NCI-H748 (cell line): ENCODE measurements at regions not wholly inside any gene's neighbourhood (a gene's known extent, or its start where the extent isn't known, plus 50 kb on each side); places are given as distances from the start of the nearest gene placed in this dataset.

Source experiments
- DNase-seq: peaks from one replicate; lab custom pipeline; 2025; ENCODE audit not compliant: unreplicated experiment; lab: John Stamatoyannopoulos, UW

DNA sequence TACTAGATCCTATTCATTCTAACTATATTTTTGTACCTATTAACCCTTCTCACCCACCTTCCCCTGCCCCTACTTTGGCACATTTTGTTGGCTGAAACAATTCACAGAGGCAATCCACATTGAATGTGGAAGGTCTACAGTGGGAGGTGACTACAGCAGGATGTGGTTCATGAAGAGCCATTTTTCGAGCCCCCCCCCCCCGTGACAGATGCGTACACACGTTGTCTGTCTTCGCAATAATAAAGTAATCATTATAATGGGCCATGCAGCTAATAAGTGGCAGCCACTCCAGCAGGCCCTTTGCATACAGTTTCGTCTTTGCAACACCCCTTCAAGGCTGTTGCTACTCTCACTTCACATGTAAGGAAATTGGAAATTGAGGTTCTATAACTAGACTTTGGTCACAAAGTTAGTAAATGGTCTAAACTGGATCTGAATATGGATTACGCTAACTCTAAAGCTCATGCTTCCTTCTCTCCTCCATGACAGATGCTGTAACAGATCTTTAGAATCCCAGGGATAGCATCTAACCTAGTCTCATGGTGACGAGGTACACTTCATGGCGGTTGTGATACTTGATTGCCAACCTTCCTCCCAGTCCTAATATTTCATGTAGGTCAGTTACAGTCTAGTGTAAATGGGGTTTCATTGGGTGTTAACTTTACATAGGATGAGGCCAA is 176.8 kb downstream of the MYCN start:
- no peak for DNase-seq

DNA sequence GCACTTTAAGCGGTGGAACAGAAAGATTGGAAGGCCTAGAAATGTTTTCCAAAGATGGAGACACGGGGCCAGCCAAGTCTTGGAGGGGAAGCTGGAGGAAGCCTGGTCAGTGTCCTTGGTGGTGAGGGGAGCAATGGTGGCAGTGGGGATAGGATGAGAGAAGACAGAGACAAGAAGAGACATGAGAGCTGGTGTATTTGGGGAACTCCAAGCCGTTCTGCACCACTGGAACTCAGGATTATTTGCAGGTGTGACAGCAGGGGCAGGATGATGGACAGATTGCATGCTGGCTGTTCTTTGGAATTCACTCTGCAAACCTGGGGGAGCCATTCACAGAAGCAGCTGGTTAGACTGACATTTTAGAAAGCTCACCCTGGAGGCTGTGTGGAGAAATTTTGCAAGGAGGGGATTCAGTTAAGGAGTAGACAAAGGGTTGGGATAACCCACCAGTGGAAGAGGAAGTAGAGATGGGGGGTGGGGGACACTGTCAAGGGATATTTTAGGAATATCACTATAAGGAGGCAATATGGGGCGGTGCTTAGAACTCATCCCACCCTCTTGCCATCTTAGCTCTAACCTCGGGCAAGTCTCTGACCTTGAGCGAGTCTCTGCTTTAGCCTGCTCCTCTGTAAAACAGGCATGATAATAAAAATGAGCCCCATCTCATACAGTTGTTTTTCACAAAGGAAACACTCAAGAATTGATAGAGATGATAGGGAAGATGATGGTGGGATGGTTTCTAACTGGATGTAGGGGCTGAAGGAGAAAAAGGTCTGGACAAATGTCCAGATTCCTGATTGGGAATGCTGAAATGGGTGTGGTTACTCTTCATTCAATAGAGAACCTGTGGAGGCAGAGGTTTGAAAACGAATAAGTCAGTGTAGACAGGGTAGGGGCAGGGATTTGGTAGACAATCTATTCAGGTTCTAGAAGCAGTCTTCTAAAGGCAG is 175.8 kb downstream of the MYCN start:
- DNase-seq = no peak

DNA sequence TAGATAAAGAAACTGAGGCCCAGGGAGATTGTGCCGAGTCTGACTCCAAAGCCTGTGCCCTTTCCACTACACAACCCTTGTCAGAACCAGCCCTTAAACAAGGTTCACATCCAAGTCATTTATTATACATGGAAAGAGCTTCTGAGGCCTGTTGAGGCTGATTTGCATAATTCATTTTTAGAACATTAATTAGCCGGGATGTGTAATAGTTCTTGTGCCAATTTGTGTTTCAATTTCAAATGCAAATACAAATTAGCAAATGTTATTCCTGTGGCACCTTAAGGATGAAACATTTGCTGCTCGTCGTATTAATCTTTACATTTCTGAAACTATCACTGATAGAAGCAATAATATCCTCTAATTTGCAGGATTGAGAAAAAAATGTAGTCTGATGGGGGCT is 174.9 kb downstream of the MYCN start:
- DNase-seq = no peak

DNA sequence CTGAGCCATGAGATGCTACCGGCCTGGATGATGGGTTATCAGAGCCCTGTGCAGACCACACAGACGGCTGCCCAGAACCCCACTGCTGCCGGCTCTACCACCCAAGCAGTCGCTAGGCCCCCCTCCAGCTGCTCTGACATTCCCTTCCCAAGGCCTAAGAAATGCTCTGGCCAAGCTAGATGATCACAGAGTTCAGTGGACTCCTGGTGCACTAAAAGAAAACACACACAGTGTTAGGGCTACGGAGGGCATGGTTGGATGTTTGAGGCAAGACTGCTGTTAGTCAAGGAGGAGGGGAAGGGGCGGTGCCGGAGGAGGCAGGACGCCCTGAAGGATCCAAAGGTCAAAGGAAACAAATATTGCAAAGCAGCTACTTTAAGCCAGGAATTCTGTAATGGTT is 174.5 kb downstream of the MYCN start:
- no peak for DNase-seq

DNA sequence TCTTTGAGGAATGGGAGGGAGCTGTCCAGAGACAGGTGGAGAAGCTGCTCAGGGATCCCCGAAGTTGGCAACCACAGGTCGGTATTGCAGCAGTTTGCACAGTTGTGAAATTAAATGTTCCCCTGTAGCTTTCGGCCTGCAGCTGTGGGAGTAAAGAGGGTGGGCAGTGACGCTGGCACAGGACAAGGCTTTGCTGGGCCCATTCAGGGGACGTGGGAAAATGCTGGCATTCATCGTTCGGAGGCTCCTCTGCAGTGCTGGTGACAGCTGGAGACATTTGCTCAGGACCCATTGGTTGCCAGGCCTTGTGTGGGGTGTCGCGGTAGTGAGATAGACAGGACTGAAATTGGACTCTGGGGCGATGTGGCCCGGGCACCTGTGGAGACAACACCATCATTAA is 173.7 kb downstream of the MYCN start:
- no peak for DNase-seq

DNA sequence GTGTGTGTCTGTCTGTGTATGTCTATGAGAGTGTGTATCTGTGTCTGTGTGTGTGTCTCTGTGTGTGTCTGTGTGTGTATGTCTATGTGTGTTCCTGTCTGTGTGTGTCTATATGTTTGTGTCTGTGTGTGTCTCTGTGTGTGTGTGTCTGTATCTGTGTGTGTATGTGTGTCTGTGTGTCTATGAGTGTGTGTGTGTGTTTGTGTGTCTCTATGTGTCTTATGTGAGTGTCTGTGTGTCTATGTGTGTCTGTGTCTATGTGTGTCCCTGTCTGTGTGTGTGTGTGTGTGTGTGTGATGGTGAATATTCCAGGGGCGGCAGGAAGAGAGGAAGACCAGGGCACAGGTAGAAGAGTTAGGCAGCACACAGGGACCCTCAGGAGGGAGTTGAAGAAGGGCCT is 173.2 kb downstream of the MYCN start:
- DNase-seq = no peak

DNA sequence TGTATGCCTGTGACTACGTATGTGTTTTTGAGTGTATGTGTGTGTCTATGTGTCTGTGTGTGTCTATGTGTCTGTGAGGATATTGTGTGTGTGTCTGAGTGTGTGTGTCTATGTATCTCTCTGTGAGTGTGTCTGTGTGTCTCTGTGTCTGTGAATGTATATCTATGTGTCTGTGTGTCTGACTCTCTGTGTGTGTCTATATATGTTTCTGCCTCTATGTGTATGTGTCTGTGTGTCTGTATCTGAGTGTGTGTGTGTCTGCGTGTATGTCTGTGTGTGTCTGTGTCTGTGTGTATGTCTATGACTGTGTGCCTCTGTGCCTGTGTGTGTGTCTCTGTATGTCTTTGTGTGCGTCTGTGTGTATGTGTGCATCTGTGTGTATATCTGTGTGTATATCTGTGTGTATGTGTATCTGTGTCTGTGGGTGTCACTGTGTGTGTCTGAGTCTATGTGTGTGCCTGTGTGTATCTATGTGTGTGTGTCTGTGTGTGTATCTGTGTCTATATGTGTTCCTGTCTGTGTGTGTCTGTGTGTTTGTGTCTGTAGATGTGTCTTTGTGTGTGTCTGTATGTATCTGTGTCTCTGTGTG is 172.7 kb downstream of the MYCN start:
- no peak for DNase-seq

DNA sequence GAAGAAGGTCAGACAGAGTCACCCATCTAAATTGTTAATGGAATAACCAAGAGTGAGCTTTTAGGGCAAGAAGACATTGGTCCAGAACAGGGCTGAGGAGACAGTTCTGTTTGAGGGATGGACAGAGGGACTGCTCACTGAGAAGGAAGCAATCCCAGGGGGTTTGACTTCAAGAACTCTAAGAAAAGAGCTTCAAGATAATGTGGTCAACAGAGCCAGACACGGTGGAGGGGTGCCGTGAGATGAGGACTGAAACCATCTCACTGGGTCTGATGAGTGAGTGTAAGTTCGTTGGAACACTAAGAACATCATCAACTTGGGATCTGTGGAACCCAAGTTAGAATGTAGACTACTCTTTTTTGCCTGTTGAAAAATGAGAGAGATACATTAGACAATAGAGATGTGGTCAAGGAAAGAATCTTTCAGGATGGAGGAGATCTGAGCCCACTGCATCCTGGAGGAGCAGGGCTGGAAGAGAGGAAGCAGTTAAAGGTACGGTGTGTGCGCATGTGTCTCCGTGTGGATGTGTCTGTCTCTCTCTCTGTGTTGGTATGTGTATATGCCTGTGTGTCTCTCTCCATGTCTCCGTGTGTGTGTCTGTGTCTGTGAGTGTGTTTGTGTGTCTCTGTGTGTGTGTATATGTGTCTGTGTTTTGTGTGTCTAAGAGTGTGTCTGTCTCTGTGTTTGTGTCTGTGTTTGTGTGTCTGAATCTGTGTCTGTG is 172.1 kb downstream of the MYCN start:
- no peak for DNase-seq

DNA sequence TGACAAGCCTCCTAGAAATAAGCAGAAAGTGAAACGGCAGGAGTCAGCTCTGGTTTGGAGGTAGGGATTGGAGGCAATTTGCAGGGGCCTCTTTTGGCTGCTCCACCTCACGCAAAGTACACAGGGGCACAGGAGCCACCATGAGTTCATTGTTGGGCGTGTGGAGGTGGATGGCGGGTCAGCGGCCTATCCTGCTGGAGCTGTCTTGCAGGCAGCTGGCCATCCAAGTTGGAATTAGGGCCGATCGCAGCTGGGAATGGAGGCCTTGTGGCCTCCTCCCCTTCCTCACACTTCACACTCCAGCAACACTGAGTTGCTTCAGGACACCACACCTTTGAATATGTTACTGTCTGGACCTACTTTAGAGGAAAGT is 171.5 kb downstream of the MYCN start:
- DNase-seq = no peak

DNA sequence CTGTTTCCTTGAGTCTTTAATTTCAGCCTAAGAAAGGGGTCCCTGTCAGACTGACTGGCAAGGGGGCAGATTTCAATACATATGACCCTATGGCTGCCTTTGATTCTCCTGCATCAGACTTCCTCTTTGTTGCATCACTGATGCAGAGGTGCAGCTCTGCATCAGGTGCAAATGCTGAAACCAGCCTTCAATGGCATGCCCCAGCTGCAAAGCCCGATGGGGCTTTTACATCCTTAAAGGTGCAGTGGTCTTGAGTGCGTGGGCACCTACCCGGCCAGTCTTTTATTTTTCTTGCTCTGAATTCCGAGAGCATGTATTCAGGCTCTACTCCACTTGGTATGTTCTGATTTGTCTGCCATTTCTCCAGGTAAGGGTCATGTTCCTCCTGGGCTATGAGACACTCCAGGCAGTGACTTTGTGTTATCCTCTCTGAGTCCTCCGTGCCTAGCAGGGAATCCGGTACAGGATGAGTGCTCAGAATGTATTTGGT is 169.5 kb downstream of the MYCN start:
- no peak for DNase-seq

DNA sequence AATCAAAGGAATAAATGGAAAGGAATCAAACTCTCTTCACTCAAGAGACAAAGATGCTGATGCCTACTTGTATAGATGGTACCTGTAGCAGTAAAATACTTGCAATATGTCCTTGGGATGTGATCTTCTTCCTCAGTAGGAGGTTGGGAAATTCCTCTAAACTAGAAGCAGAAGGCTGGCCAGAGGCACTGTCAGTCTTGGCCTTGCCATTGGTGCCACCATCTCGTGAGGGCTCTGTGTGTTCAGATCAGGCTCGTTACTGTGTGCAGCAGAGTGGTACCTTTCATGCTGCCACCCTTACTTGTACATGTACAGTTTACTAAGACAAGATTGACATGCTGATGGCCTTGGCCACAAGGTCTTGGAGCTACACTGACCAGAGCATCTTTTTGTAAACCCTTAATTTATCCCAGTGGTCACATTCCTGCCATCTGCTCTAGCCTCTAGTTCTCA is 169.0 kb downstream of the MYCN start:
- DNase-seq = no peak

DNA sequence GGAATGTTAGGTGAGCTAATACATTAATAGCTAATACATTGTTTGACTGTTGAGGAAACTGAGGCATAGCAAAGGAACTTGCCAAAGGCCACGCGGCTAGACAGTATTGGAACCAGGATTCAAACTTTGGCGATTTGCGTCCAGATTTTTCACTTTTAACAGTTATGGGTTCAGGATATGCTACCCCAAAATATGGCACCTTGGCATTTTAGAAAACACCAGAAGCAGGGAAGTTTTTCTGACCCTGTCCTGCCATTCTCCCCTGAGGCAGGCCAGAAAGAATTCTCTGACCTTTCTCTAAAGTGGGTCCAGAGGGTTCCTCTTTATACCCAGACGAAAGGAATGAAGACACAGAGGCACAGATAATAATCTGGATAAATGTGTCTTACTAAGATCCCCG is 166.9 kb downstream of the MYCN start:
- DNase-seq = no peak

DNA sequence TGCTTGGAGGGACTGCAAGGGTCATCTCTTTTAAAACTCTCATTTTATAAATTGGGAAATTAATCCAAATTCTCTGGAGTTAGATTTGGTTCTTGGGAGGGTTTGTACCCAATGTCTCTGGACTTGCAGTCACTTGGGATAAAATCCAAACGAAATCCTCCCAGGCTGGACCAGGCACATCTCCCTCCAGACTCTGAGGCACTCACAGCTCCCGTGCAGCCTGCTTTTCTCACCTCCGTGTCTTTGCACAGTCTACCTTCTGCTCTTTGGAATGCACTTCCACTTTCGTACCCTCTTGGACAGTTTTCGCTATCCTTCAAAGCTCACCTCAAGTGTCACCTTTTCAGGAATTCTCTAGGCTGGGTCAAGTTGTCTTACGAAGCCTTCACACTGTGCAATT is 166.3 kb downstream of the MYCN start:
- DNase-seq = no peak

DNA sequence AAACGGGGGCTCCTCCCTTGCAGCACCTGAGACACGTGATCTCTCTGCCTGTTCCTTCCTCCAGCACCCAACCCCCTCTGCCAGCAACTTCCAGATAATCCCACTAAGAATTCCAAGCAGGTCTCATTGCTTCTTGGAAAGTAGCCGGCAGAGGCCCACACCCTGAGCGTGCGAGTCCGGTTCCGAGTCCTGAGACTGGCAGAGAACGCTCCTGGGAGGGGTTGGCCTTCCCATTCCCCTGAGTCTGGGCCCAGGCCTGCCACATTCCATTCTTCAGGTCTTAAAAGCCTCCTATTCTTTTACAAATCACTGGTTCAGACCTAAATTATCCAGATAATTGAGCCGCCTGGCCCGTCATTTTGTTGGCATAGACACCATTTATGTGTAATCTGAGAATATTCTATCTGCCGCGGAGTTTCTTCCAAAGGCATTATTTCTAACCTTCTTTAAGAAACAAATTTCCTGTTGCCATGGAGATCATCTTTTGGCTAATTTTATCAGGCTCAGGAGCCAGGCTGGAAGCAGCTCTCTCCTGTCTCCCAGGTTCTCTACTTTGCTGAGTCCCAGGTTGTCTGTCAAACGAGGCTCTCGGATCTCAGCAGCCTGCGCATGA is 165.4 kb downstream of the MYCN start:
- DNase-seq = peak; percentile 53

DNA sequence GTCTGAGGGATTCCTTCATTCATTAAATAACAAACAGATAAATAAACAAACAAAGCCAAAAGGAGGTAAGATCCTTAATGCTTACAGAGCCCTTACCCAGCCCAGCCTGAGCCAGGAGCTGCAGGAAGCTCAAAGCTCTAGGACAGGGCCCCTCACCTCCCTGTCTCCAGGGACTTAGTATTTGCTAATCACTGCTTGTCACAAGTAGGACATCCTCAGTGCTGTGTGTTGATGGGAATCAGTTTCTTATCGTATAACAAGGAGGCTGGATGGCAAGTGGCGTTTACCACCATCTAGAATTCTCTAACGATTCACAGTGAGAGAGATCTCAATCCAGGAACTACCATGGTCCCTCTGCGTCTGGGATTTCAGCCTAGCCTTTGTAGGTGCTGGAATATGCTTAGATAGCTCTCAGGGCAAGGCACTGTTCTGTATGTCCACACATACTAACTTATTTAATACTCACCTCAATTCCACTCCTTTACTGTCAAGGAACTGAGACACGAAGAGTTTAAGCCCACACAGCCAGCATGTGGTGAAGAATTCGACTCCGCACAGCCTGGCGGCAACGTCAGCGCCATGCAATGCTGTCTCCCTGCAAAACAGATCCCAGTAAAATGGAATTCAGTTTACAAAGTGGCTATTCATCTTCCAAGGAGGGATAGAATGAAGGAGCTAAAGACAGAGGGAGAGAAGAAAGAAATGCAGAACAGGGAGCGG is 164.8 kb downstream of the MYCN start:
- no peak for DNase-seq

DNA sequence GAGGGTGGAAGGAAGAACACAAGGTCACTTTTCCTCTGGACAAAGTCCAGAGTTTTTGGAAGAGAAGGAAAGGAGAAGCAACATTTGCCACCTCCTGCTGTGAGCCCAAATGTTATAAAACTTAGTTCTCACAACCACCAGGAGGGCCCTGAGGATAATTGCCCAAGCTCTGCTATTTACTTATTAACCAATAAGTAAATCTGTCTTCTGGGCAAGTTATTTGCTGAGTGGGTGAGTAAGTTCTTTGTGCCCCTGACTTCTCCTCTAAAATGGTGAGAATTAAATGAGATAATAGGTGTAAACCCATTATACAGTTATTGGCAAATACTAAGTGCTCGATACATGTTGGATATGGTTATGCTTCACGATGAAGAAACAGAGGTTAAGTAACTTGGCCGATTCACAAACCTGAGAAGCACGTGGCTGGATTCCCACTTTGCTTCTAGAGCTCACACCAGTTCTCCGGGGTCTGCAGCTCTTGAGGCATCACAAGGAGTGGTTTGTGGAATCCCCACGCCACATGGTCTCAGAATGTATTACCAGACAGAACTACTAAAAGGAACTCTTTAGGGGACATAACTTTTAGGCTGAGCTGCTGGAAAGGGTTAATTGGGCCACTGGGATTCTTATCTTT is 164.1 kb downstream of the MYCN start:
- no peak for DNase-seq

DNA sequence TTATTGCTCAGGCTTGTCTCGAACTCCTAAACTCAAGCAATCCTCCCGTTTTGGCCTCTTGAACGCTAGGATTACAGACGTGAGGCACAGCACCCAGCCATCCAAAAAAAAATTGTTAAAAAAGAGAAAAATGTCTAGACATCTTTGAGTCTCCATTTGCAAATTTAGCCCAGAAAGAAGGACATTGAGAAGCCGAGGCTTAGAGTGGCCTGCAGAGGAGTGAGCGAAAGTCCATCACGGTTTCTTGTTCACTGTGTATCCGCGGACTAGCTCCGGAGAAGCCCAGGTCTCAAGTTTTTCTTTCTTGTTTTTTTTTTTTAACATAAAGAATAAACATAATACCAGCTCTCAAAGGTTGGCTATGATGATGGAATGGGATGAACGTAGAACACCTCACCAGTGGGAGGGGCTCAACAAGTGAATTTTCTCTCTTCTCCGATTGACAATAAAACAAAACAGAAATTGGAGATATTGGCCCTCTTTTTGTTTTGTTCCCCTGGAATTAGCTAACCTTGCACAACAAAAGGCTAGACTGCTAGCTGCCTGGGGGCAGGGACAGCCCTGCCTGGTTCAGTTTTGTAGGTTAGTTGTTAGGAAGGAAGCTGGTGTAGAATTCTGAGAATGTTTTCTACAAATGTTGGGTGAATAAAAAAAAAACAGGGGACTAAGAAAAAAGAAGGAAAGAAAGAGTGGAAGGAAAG is 163.4 kb downstream of the MYCN start:
- DNase-seq = no peak

DNA sequence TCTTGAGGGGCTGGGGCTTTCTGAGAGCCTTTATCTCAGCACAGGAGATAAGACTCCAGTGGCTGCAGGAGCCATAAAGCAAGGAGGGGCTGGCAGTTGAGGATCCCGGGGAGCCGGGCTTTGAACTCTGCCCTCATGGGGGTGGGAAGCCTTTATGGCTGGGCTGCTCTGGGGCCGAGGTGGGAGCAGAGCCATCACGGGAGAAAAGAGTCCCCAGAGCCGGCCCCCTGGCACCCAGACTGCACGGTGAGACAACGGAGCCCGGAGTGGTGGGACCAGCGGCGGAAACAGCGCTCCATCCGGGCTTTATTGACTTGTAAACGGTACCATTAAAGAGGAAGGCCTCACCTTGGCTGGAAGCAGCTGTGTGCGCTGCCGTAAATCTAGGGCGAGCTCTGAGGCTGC is 162.6 kb downstream of the MYCN start:
- no peak for DNase-seq

DNA sequence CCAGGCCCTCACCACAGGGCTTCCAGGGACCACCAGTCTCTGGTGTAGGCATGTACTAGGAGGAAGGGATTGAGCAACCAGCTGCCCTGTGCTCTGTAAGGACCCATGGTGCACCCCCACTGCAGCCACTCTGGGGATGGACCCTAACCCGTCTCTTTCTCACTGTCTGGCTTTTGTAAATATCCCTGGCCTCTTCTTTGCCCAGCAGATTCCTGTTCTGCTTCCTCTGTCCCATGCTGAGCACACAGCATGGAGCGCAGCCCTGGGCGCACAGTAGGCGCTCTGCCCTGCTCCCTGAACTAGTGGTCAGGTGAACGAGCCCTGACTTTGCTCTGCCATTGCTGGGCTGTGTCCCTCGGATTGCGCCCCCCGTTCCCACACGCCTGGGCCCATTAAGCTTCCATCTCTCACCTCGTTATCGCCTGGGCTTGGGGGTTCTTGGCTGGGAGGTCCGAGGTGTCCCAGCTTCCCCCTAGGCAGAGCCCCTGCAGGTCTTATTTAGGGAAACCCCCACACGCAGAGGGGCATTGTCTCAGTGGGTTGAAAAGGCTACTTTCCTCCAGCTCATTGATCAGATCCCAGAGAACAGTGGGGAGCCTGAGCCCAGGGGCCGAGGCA is 162.1 kb downstream of the MYCN start:
- no peak for DNase-seq
